Smooth muscle cell of the brain vasculature (primary cell): ENCODE measurements at regions not wholly inside any gene's neighbourhood (a gene's known extent, or its start where the extent isn't known, plus 50 kb on each side); places are given as distances from the start of the nearest gene placed in this dataset.
A peak's percentile ranks its signal among the peaks of the same experiment; 100 is the strongest.

Source experiments
- DNase-seq: peaks from one replicate; pipeline ENCODE4 v3.0.0-alpha.2; 2012; ENCODE audit warnings: low read depth, low spot score

DNA sequence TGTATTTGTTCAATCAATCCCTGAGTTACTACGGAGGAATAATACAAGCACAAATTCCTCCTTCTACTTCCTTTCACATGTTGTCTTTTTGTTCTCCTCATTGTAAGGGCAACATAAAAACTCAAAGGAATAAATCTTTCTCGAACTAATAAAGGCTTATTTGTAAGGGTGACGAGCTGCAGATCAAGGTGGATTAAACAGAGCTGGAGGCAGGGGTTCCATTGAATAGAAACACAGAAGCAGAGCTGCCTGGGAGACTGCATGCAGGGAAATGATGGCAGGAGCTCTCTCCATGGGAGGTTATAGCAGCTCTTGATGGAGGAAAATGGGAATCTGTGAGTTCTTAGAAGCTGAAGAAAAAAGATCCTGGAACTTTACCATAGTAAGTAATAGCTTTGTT is 160.2 kb downstream of the CYYR1 start:
- no peak for DNase-seq

DNA sequence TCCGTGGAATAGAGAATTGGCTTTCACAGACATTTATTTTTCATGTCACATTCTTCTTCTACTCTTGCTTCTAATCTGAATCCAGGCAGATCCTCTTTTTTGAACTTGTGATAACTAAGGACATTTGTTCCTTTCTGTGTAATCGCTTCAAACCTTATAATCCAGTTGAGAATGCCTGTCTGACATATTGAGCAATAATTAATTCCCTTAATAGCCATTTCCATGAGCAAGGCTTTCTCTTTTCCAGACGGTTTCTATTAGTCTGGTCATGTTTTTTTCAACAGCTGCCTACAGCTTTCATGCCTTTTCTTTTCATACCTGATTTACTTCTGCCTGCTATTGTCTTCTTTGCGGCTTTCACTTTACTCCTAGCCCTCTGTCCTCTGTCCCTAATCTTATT is 163.4 kb downstream of the CYYR1 start:
- no peak for DNase-seq

GRCh38 chr21:26408511-26408910 is 164.6 kb downstream of the CYYR1 start:
- DNase-seq, result no peak

GRCh38 chr21:26406526-26406925 is 166.6 kb downstream of the CYYR1 start:
- DNase-seq, result no peak

- peak; percentile 32 for DNase-seq
Measured at GRCh38 chr21:26405735-26406361, 167.2 kb downstream of the CYYR1 start.

GRCh38 chr21:26405071-26405470 is 168.0 kb downstream of the CYYR1 start:
- no peak for DNase-seq

DNA sequence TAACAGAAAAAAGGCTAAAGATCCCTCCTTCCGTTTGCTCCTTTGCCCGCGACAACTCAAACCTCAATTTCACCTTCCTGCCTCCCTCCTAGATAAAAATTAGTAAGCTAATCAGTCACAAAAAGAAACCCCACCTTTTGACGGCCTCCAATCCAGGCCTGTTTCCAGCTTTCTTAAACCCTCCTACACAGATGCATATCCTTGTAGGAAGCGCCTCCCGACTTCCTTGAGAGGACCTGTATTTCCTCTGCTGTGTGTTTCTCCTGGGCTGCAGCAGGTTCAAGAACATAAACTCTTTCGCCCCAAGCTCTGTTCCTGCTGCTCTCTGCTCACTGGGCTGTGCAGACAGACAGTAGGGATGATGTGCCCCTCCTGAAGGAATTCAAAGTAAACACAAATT is 168.8 kb downstream of the CYYR1 start:
- no peak for DNase-seq

DNA sequence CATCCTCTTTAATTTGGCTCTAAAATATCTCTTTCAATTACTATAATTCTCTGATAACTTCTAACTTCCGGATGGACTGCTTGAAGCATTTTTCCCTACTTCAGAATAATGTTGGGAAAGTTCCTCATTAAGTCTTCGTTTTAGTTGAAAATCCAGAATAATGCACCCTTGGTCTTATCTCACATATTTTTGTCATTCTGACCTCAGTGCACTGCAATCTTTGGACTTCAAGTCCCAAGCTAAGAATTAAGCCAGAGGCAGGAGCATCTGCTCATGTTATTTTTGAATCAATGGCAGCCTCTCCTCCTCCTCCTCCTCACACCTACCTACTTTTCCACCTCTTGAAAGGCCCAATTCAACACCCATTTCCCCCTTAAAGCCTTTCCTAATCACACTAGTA is 169.8 kb downstream of the CYYR1 start:
- no peak for DNase-seq

- DNase-seq, result no peak
Measured at GRCh38 chr21:26397545-26397944, 175.5 kb downstream of the CYYR1 start.

DNA sequence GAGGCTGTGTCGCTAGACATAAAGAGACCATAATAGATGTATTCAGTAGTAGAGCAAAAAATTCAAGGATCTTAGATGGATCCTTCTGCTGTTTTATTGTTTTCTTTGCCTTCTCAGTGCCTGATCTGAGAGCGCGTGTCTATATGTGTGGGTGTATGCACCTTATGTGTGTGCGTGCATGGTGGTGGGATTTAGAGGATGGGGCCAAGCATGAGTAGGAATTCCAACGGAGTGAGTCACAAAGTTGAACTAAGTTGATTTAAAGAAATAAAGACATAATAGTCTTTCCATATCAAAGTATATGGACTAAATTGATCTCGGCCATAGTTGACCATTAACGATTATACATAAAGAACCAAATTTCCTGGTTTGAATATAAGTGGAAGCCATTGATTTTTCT is 178.7 kb downstream of the CYYR1 start:
- DNase-seq, result no peak

- no peak for DNase-seq
Measured at GRCh38 chr21:26391166-26391565, 181.9 kb downstream of the CYYR1 start.

DNA sequence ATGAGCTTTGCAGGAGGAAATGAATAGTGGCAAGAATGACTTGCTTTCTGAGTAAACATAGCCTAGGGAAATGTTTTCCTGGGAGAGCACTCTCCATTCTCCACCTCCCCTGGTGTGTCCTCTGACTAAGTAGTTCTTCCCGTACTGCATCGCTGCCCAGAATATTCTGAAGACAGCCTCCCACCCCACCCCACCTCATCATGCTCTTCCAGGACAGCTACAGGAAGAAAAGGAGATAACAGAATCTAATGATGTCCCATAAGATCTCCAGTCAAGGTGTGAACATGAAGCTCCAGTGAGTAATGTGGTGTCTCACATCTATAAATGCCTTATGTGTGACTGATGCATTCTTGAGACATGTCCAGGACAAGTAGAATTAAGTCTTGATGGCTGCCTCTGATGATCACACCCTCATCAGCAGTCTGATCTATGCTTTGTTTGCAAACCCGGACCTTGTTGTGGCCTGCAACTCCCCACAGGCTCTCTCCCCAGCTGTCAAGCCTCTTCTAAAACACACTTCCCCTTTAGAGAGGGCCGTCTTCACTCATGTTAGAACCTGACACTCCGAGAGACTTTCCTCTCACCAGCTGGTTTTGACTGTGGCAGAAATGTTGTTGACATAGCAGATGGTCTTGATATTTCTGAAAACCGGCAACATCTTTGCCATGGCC is 183.0 kb downstream of the CYYR1 start:
- DNase-seq, result no peak

DNA sequence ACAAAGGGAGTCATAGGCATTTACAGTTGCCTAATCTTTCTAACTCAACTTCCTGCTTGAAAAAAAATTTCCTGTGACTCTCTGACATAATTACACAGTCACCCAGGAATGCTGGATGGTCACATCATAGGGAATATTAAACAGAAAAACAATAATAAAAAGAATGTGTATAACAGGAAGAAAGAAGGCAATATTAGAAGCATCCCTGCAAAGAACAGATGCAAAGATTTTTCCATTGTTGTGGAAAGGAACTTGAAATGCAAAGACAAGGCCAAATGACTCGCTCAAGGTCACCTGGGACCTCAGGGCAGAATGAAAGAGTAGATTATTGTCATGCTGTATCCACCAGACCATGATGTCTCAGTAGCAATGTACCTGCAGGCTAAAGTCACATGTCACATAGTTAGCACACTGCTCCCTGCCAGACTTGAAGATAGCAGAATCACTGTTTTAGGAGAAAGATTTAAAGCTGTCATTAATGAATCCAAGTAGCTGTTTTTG is 184.3 kb downstream of the CYYR1 start:
- no peak for DNase-seq

GRCh38 chr21:26385721-26386120 is 187.4 kb downstream of the CYYR1 start:
- no peak for DNase-seq

DNA sequence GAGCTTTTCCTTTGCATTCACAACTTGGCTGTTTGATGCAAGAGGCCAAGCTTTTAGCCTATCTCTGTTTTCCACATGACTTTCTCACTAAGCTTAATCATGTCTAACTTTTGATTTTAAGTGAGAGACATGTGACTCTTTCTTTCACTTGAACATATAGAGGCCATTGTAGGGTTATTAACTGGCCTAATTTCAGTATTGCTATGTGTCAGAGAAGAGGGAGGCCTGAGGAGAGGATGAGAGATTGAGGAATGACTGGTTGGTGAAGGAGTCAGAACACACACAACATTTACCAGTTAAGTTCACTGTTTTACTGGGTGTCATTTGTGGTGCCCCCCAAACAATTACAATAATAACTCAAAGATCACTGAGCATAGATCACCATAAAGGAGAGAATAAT is 193.5 kb downstream of the CYYR1 start:
- no peak for DNase-seq

DNA sequence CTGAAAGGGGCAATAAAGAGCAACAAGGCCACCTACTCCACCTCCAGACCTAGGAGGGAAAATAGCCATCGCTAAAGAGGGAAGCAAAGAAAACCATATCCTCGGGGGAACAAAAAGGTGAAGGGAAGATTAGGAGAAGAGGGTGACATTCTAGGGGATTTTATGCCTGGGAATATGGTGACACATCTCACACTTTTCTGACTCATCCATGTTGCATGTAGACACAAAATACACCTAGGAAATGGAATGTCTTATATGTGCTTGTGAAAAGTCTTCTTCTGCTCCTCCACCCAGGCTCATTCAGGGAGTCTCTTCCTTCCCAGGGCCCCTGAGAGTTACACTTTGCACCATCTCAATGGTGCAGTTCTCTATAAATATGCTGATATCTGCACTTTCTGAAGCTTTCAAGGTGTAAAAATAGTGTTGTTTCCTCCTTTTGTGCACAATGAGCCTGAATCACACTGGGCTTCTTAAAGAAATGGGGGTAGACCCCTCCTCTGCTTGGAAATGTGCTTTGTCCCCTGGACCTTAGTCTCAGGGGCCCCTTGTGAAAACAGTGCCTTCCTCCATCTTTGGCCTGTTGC is 195.9 kb downstream of the CYYR1 start:
- DNase-seq, result no peak

DNA sequence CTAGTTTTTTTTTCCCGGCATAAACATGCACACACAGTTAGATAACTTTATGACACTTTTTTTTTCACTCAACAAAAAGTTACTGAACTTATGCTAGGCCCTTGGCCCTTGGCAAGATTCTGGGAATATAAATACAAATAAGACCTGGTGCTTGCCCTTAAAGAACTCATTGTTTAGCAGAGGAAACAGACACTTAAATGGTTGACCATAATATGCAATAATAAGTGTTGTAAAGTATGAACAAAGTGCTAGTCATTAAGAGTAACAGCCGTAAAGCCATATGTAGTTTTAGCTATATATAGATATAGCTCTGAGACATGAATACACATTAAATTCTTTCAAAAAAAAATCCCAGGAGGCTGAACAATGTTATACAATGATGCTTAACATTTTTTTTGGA is 198.3 kb downstream of the CYYR1 start:
- DNase-seq, result no peak

- DNase-seq, result no peak
Measured at GRCh38 chr21:26368591-26369320, 198.2 kb upstream of the APP start.

GRCh38 chr21:26366781-26367180 is 196.2 kb upstream of the APP start:
- DNase-seq, result no peak

DNA sequence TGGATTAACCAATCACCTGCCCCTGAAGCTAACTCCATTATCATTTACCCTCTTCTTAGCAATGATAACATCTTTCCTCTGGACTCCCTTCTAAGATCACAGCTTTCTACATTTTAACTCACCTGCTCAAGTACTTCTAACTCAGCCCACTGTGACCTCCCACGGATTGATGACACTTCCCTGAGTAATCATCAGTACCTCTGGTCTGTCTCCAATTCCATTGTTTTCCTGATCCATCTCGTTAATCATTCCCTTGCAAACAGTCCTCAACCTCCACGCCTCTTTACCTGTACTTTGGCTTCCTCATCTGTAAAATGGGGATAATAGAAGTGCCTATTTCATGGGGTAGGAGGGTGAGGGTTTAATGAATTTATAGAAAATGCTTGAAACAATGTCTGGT is 195.3 kb upstream of the APP start:
- no peak for DNase-seq

DNA sequence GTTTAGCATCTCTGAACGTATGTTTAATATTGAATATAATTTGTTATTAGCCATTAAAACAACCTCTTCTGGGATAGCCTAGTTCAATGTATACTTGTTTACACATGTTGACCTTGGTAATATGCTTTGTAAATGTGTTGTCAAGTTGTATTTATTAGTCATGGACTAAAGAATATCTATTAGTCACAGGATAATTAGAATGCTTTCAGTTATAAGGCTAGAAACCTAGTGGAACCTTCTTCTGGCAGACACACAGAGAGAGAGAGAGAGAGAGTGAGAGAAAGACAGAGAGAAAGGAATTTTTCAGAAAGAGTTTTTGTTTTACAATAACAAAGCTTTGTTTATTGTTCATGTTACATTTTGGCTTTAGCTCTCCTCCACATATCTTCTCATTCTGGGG is 181.1 kb upstream of the APP start:
- no peak for DNase-seq

GRCh38 chr21:26332867-26333266 is 162.3 kb upstream of the APP start:
- no peak for DNase-seq
